Ureter (tissue), 1 donor: ENCODE measurements at regions not wholly inside any gene's neighbourhood (a gene's known extent, or its start where the extent isn't known, plus 50 kb on each side); places are given as distances from the start of the nearest gene placed in this dataset.

Experiments
- DNase-seq: peaks from one replicate; pipeline ENCODE4 v3.0.0-alpha.2; 2020; ENCODE audit warnings: low spot score
- donor health status: DM: yes; HTN: yes; CAD: no.

- DNase-seq = no peak
Measured at GRCh38 chr15:85941186-85941855, 138.3 kb upstream of the AGBL1 start.

DNA sequence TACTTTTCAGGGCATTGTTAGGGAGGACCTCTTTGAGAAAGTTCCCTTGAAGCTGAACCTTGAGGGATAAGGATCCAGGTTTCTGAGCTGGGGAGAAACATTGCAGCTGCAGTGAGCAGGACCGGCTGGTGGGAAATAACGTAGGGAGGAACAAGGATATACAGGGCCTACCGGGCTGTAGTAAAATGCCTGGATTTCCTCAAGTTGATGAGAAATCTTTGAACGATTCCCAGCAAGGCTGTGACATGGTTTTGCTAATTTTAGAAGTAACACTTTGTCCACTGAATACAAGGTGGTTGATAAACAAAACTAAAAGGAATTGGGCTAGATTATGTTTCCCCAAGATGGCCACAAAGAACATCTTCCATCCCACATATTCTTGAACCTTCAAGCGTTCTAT is 137.0 kb upstream of the AGBL1 start:
- no peak for DNase-seq

GRCh38 chr15:85943151-85943550 is 136.5 kb upstream of the AGBL1 start:
- no peak for DNase-seq

GRCh38 chr15:85943791-85944190 is 135.9 kb upstream of the AGBL1 start:
- no peak for DNase-seq

DNA sequence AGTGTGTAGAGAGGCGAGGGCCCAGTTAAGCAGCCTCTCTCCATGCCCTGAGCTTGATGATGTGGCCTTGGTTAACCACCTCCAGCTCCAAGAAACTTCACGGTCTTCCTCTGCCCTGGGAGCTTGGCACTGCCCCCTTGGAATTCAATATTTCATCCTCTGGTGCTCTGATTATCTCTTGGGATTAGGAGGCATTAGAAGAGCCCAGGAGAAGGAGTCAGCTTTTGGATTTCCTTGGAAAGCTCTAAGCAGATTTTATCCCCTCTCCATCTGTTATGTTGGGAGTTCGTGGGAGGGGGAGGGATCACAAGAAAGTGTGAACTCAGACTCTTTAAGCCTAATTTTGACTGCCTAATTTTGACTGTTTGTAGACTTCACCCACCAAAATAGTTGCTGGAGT is 132.7 kb upstream of the AGBL1 start:
- no peak for DNase-seq

DNA sequence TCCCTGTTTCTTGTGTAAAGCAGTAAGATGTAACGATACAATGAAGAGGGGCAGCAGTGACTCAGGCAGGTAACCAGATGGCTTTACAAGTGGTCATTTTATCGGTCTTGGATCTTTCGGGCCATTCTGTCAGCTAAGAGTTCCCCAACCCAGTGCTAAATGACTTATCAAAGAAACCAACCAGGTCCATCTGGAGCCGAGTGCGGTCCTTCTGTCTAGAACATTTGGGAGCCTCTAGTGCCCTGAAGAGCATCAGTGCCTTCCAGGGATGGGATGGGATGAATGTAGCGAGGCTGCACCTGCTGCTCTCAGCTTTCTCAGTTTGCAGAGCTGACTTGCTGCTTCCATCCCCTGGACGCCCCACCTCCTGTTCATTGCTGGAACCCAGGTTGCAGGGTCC is 131.7 kb upstream of the AGBL1 start:
- no peak for DNase-seq

DNA sequence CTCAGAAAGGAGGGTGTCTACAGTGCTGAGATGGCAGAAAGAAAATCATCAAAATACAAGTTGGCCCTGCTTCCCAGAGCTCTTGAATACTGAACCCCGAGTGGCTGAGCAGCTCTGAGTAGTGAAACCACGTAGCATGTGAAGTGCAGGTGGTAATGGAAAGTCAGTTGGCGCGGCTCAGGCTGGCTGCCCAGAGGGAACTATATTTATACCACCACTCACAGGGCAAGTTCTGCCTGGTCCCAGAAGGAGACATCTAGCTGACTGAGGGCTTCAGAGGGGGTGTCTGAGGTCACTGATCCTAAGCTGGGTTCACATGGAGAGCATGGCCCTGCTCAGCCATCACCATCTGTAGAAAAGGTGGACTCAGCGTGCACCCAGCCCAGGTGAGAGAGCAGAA is 129.6 kb upstream of the AGBL1 start:
- DNase-seq = no peak

- DNase-seq = no peak
Measured at GRCh38 chr15:85954586-85954985, 125.1 kb upstream of the AGBL1 start.

GRCh38 chr15:85955501-85956391 is 123.9 kb upstream of the AGBL1 start:
- no peak for DNase-seq

GRCh38 chr15:85956532-85957275 is 123.0 kb upstream of the AGBL1 start:
- no peak for DNase-seq

- no peak for DNase-seq
Measured at GRCh38 chr15:85959611-85960010, 120.1 kb upstream of the AGBL1 start.

GRCh38 chr15:85960381-85960780 is 119.3 kb upstream of the AGBL1 start:
- no peak for DNase-seq

DNA sequence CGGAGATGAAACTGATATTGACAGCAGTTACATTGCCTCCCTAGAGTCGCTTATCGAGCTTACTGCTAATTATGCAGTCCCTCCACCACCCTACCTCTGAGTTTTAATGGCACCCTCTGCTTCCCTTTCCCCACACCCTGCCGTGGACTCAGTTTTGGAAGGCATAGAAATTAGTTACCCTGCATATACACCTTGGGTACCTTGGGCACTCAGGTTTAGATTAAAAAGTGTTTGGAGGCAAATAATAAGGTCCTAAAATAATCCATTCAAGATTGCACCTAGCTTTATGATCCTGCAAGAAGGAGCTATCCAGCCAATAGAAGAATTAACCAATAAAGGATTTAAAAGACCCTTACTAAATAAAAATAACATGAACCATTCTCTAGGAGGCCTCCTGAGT is 117.8 kb upstream of the AGBL1 start:
- DNase-seq = no peak

- DNase-seq = no peak
Measured at GRCh38 chr15:85963262-85963760, 116.4 kb upstream of the AGBL1 start.

GRCh38 chr15:85964471-85964870 is 115.2 kb upstream of the AGBL1 start:
- no peak for DNase-seq

DNA sequence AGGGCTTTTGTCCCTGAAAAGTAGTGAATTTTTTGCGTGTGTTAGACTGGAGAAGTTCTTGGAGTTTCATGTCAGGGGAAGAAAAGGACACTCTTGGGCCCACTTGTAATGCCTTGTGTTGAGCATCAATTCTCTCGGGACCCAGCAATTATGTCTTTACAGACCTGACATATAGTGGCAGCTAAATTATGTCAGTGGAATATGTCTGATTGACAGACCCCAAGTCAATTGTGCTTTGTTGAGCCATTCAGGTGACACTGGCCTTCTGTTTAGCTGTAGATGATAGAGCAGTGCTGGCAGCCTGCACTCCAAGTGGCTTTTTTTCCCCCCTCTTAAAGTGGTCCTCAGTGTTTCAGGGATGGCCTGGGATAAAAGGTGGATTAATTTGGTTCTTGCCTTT is 112.1 kb upstream of the AGBL1 start:
- no peak for DNase-seq

DNA sequence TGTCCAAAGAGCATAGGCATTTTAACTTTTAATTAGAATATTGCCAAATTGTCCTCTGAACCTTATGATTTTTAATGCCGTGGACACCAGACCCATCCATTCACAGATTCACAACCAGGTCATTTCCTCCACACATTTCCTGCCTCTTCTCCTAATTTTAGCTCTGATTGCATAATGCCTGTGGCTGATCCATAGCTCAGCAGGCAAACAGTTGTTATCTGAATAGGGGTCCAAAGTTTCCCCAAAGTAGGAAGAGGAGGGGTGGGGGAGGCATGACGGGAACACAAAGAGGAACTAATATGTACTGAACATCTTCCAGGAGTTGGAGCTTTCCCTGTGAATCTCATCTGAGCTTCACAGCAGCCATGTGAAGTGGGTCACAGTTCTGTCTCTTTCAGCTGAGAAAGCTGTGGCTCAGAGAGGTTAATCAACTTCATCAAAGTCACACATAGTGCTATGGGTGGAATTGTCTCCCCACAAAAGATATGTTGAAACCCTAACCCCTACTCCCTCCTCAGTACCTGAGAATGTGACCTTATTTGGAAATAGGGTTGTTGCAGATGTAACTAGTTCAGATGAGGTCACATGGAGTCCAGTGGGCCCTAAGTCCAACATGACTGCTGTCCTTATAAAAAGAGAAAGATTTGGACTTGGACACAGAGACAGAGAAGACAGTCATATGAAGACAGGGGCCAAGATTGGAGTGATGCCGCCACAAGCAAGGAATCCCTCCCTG is 106.7 kb upstream of the AGBL1 start:
- no peak for DNase-seq

- DNase-seq = no peak
Measured at GRCh38 chr15:85973584-85974347, 105.9 kb upstream of the AGBL1 start.

DNA sequence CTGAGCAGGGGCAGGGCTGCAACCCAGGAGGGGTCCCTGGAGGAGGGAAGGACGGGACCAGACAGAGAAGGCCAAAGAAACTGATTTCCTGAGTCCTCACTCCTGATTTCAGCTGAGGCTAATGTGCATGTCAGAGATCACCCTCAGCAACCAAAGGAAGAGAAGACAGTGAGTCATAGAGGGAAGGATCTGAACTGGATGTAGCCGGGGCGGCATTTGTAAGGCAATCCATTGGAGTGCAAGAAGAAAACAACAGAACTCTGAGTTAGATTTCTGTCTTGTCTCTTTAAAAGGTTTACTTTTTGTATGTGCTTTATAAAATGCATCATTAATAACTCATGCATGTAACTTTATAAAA is 105.3 kb upstream of the AGBL1 start:
- DNase-seq = no peak

- DNase-seq = no peak
Measured at GRCh38 chr15:85974742-85975141, 104.9 kb upstream of the AGBL1 start.

DNA sequence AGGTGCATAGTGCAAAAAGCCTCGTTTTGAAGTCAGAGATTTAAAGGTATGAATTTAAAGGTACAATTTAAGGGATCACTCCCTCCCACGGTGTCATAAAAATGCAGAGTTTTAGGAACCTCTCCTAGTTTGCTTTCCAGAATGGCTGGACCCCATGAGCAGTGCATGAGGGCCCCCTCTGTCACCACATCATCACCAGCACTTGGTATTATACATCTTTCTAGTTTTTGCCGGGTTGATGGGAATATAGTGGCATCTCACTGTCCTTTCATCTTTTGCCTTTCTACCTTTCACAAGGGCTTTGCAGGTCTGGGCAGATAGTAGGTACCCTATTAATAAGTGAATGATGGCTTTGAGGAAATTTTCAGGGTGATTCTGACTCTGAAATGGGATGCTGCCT is 103.6 kb upstream of the AGBL1 start:
- DNase-seq = no peak
